Caki2 (cell line): ENCODE measurements at regions not wholly inside any gene's neighbourhood (a gene's known extent, or its start where the extent isn't known, plus 50 kb on each side); places are given as distances from the start of the nearest gene placed in this dataset.
A peak's percentile ranks its signal among the peaks of the same experiment; 100 is the strongest.

Experiments used
- DNase-seq: peaks from one replicate; pipeline ENCODE4 v3.0.0-alpha.2; 2015; ENCODE audit warnings: low read depth
- in situ Hi-C: cut with HindIII; loops from 2 replicates; pipeline ENCODE4 v1.10.0; 2016; ENCODE audit warnings: low sequenced_read_pairs, low pct_unique_long_range_greater_than_20kb, mixed read lengths

DNA sequence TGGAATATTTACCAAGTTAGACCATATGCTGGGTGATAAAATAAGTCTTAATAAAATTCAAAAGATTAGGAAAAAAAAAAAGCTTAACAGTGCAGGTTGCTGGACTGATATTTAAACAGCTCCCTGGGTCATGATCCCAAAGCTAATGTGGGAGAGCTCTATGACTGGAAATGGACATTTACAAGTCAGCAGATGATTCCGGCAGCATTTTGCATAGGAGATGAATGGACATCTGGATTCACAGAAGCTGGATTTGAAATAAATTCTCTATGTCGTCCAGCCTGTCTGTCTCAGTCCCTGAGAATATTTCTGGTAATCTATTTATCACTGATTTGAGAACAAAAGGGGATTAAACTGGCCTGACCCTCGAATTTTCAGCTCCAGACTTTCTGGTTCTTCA, 52.3 kb upstream of the KLHL25 start:
- in situ Hi-C loops, result no loop called here
- DNase-seq, result no peak

DNA sequence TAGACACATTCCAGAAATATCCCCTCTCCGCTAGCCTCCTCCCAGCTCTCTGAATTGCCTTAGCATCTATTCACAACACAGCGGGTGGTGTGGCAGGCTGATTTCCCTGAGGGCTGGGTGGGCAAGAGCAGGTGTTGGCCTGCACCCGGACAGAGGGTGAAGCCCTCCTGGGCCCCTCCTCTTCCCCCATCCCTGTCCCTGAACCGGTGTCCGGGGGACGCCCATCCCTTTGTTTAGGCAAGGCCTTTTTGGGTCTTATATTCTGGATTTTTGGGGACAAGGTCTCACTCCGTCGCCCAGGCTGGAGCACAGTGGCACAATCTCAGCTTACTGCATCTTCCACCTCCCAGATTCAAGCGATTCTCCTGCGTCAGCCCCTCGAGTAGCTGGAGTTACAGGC, 55.2 kb upstream of the KLHL25 start:
- no peak for DNase-seq
- in situ Hi-C loops, result no loop called here

DNA sequence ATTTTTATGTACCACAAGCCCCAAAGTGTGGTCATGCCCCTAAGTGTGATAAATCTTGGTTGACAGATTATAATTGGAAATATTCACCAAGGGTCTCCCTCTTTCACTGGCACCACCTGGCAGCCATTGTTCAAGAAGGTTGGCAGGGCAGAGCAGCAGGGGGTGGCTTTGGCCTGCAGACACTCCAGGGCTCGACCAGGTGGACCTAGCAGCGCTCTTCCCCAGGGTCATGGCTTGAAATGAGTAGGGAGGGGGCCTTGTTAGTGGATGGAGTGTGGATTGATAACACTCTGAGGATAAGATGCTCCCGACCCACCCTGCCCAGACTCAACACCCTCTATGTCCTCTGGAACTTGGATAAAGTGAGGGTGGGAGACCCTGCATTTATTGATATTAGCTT, 58.2 kb upstream of the KLHL25 start:
- in situ Hi-C loops, result no loop called here
- DNase-seq, result no peak

DNA sequence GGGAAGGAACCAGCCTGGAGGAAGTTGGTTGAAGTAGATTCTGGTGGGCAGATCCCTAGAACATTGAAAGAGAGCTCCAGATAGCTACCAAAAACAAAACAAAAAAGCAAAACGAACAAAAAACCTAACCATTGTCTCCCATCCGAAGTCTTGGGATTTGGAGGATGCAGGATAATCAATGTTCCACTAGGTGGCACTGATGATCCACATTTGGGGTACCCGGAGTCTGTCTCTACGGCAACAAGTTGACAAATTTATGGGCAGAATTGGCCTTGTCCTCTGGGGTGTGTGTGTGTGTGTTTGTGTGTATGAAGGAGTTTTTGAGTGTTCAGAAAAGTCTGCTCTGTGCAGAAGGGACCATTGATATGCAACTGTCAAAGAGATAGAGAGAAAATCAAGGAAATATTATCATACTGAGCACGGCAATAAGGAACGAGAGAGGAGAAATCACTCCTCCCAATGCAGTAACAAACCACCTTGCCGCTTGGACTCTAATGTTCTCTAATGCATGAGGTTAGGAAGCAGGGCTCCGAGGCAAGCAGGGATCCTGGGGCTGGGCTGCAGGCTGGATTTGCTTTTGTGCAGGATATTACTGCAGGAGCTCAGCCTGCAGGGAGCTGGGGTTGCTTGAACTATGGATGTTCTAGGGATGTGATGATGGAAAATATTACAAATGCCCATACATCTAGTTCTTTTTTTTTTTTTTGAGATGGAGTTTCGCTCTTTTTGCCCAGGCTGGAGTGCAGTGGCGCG, 59.8 kb upstream of the KLHL25 start:
- peak; percentile 25 for DNase-seq
- in situ Hi-C loops, result no loop called here

DNA sequence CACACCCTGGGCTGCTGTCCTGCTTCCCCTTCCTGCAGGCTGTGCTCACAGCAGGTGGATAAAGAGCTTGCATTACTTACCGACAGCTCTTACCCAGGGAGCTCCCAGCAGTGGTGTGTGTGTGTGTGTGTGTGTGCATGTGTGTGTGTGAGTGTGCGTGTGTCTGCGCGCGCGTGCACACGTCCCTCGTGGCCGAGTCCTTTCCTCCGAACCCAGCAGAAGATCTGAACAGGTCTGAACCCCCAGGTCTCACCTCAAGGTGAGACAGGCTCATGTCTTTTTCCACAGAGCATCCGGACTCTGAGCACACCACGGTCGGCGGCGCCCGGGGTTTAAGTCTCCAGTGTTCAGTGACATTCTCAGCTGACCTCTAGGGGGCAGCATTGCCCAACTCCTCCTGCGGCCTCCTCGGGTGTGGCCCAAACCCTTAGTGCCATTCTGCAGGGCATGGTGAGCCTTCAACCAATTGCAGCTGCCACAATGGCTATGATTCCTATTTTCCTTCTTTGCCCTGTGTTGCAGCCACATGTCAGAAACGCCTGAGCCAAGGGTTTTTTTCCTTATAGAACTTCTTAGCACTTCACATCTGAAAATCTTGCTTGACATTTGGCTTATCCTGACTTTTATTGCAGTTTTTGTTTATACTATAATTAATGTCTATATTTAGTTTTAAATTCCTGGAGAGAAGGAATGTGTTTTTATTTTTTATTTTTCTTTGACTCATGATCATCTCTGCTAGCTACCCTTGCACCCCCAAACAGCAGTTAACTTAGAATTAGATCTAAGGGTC, 64.1 kb upstream of the KLHL25 start:
- peak; percentile 27 for DNase-seq
- in situ Hi-C loops, result no loop called here

DNA sequence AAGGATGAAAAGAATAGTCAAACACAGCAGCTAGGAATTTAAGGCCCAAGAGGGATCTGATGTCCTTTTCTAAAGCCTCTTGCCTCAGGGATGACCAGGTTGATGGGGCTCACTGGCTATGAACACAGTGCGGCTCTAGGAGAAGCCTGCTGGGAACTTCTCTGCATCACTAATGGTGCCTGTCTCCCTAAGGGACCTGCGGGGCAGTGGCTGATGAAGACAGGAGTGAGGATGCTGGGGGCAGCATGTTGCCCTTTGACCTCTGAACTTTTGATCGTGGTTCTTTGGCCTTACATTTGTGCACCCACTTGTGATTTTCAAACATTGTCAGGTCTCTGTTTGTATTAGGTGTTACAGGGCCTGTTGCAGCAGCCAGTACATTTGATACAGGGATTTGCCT, 64.9 kb upstream of the KLHL25 start:
- no peak for DNase-seq
- in situ Hi-C loops, result no loop called here

DNA sequence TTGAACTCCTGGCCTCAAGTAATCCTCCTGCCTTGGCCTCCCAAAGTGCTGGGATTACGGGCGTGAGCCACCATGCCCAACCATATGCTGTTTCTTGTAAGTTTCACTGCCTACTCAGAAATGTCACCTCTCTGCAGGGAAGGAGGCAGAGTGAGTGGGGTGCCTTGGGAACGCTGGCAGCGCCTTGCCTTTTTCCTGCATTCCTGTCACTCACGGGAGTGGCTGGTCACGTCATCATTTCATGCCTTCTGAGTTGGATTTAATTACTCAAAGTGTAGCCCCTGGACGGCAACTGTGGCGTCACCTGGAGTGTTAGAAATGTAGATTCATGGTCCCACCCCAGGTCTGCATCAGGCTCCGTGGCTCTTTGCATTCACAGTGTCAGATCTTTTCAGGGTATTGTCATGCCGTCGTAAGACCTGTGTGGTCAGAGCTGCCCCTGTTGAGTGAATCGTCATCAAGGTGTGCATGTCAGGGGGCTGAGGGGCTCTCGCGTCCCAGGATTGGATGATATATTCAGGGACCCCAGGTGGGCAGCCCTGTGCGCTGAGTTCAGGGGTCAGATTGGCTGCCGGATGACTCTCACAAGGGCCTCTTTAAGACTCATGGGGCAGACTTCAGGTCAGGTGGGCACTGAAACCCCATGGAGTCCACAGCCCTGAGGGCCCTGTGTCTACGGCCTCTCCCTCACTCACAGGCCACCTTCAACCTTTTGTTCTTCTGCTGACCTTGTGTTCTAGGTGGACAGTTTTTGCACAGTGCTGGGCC, 65.9 kb upstream of the KLHL25 start:
- in situ Hi-C loops, result no loop called here
- no peak for DNase-seq

DNA sequence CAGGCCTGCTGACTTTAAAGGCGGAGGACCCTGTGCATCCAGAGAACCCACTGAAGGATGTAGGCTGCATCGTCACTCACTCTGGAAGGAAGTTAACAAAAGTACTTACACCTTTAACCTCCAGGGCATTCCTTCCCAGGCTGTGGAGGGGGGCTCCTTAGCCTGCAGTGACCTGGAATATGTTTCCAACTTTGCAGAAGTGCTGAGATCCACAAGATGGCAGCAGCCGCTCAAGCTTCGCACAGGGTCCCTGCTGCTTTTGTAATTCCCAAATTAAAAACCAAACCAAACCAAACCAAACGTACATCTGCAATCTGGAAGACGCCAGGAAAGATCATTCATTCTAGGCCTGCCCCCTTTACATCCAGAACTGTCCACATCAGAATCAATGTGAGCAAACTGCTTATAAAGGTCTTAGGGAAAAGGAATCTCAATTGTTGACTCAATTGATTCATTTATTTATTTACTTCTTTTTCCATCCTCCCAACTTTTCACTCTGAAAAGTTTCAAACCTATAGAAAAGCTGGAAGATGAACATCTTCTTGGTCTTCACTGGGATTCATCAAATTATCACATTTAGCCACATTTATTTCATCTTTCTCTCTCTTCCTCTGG, 70.5 kb upstream of the KLHL25 start:
- no peak for DNase-seq
- in situ Hi-C loops, result no loop called here

DNA sequence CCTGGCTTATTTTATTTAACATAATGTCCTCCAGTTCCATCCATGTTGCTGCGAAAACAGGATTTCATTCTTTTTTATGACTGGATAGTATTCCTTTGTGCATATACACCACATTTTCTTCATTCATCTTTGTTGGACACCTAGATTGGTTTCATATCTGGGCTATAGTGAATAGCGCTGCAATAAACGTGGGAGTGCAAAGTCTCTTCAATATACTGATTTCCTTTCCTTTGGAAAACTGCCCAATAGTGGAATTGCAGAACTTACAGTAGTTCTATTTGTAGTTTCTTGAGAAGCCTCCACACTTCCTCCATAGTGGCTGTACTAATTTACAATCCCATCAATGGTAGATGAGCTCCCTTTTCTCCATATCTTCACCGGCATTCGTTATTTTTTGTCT, 72.5 kb upstream of the KLHL25 start:
- in situ Hi-C loops, result no loop called here
- no peak for DNase-seq

DNA sequence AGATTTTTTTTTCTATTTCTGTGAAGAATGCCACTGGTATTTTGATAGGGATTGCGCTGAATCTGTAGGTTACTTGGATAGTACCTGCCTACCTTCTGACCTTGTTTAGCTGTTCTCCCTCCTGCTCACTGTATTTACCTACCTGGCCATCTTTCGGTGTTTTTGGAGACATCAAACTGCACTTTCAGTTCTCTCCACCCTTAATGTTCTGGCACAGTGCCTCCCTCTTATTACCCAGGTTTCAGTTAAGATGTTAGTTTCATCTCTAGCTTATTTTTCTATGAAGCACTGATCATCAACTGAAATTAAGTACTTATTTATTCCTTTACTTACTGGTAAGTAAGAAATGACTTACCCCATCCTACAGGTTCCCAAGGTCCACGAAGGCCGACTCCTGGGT, 74.4 kb upstream of the KLHL25 start:
- in situ Hi-C loops, result no loop called here
- DNase-seq, result no peak

DNA sequence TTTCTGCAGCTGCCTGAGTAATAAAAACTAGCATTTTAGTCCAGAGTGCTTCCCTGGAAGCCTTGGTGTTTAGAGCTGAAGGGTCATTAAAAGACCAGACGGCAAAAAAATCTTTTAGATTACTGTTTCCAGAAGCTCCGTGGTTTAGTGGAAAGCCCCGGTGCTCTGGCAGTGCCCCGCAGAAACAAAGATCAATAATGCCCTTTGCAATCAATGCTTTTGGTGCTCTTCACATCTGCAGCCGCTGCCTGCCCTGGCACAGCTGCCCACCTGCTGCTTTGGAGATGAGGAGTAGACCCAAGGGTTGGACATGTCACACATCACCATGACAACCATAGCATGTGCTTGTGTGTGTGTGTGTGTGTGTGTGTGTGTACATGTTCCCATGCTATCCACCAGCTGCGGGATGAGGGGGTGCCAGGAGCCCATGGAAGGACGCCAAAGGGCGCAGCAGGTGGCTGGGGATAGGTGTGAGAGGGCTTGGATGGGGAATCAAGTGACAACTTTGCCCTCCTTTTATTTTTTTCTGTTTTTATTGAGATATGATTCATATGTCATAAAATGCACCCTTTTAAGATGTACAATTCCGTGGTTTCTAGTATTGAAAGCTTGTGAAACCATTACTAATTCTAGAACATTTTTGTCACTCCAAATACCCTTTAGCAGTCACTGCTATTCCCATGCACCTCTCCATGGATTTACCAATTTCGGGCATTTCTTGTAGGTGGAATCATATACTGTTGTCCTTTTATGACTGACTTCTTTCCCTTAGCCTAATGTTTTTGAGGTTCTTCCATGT, 75.7 kb upstream of the KLHL25 start:
- DNase-seq, result no peak
- in situ Hi-C loops, result no loop called here

DNA sequence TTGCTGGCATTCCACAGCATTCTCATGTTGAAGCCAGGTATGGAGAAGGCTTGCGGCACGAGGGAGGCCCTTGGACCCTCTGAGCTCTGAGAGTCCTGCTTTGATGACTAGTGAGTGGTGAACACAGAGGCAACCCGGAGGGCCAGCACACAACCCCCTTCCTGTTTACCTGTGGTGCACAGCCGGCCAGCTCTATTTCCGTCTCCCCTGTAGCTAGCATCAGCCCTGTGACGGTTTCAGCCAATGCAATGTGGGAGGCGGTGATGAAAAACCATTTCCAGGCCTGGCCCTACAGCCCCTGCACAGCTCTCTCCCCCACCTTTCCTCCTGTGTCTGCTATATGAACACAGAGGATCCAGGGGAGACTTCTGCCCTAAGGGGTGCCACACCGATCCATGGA, 76.8 kb upstream of the KLHL25 start:
- no peak for DNase-seq
- in situ Hi-C loops, result no loop called here

DNA sequence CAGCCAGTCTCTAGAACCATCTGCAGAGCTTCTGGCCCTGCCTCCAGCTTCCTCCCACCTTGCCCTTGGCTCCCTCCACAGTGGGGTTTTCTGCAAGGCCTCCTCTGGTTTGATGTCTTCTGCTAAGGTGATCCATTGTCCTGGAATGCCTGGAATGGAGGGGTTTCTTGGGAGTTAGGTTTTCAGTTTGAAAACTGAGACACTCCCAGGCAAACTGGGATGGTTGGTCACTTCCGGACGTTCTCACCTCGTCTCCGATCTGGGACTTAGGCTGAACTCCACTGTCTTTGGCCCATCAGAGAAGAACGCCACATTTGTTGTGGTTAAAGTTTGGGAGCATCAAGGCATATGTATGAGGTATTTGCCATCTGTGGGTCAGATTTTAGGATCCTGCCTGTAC, 77.4 kb upstream of the KLHL25 start:
- no peak for DNase-seq
- in situ Hi-C loops, result no loop called here

DNA sequence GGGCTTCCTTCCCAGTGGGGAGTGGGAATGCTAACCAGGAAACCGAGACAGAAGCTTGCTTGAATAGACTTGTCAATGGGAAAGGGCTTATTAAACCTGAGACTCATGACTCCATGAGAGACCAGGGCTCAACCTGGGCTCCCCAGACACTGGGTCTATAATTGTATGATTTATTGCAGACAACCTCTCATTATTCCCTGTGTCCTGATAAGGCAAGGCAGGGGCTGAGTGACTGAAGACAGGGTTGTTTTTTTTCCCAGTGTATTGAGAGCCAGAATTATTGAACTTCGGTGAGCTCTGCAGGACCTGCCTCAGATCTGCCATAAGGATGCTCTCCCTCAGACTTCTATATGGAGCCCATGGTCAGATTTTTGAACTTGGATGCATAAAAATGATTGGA, 79.5 kb upstream of the KLHL25 start:
- no peak for DNase-seq
- in situ Hi-C loops, result no loop called here

DNA sequence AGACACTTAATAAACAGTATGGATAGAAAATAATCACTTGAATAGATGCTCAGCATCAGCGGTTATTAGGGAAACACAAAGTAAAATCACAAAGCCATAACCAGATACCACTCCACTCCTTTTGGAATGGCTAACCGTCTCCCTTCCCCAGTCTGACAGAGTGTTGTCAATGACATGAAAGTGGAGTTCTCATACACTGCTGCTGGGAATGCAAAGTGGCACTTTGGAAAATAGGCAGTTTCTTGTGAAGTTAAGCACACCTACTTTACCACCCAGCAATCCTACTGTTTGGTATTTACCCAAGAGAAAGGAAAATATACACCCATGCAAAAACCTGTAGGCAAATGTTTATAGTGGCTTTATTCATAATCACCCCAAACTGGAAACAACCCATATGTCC, 81.0 kb upstream of the KLHL25 start:
- DNase-seq, result no peak
- in situ Hi-C loops, result no loop called here

DNA sequence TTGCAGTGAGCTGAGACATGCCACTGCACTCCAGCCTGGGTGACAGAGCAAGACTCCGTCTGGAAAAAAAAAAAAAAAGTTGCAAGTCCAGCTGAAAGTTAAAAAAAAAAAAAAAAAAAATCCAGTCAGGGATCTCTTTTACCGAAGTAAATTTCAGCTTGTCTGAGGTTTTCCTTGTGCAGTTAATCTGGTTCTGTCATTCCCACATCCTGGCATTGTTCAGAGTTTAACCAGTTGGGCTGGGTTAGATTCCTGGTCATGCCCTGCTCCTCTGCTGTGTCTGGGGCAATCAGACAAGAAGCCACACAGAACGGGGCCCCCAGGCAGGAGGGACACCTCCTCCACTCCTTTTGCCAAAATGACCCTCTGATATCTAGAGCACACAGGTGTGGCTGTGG, 84.1 kb upstream of the KLHL25 start:
- in situ Hi-C loops, result no loop called here
- DNase-seq, result no peak

DNA sequence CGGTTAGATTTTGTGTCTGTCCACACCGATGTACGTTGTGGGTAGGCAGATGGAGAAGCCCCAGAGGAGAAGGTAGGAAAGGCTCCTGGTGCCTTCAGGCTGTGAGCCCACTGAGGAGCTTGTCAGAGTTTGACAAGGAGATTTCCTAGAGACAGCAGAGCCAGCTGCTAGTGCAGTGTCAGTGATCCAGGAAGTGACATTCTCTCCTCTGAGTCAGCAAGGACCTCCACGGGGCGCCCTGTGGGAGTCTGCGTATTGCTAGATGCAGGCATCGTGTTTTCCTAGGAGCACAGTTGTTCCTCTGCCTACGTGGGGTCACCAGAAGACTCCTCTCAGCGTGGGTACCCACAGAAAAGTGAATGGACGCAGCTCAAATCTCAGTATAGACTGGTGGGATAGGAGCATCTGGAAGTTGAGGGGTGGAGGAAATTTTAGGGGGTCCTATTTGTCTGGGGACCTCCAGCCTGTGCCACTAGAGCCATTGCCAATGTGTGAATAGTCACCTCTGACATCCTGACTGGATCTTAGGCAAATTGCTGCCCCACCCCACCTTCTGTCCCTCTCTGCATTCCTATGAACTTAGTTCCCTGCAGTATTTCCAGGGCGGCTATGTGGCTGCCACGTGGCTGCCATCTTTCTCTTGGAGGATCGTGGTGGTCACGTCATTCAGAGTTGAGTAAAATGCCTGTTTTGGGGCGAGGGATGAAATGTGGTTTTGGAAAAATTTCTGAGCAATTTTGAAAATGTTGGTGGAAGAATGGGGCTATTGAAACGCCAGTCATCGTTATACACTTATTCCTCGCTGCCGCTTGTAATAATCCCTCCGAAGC, 84.8 kb upstream of the KLHL25 start:
- in situ Hi-C loops, result no loop called here
- DNase-seq, result no peak
